ENCODE measurements at regions not wholly inside any gene's neighbourhood (a gene's known extent, or its start where the extent isn't known, plus 50 kb on each side); places are given as distances from the start of the nearest gene placed in this dataset.

DNA sequence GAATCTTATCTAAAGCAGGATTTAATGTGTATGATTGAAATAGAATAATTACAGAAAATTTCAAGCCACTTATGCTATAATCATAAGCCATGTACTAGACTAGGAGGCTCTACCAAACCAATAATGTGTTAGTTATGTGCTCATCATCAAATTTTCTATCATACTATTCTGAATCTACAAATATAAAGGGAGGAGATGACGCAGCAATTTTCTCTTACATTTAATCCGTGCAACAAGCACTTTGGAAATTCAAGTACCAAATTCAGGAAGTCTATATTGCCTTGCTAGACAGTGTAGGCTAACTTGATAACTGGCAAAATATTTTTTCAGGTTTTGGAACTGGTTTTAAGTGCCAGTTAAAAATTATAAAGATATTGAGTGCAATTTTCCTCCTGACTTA is 283.5 kb downstream of the C4orf33 start:
- DNase-seq (ENCODE audit: extremely low read depth in 1 of 11, low read depth in 9 of 11, low spot score in 4 of 11) = no peak

GRCh38 chr4:129384974-129385373 is 289.0 kb downstream of the C4orf33 start:
- DNase-seq (ENCODE audit: extremely low read depth in 1 of 11, low read depth in 9 of 11, low spot score in 4 of 11) = no peak

DNA sequence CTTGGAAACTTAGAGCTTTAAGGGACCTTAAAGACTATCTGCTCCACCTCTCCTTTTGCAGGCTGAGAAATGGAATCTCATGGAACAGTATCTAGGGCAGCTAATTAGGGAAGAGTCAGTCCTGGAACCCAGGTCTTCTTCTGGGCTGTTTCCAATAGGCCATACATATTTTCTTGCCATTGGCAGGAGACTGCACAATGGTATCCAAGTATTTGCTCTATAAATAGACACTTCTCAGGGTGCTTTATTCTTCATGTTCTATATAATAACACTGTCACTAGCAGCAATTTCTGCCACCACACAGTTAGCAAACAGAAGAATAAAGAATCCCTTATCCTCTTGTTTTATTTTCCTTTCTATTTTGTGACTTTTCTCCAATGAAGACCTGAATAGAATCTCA is 291.7 kb downstream of the C4orf33 start:
- no peak for DNase-seq (ENCODE audit: extremely low read depth in 1 of 11, low read depth in 9 of 11, low spot score in 4 of 11)

- DNase-seq (ENCODE audit: extremely low read depth in 1 of 11, low read depth in 9 of 11, low spot score in 4 of 11) = no peak
Measured at GRCh38 chr4:129393976-129394375, 298.0 kb downstream of the C4orf33 start.

DNA sequence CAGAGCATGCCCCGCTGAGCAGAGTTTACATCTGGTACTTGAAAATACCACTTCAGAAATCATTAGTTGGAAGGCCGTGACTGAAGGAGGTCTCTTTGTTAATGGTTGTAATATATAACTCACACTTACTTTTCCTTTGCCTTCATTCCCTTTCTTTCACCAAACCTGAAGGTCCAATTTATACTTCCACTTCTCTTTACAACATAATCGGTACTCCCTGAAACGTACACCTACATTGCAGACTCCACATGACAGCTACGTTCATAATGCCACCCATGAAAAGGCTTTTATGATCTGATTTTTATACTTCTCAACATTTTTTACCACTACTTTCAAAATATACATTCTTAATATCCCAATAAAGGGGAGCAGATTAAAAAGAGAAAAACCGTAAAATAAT is 298.7 kb downstream of the C4orf33 start:
- DNase-seq (ENCODE audit: extremely low read depth in 1 of 11, low read depth in 9 of 11, low spot score in 4 of 11) = no peak

- no peak for DNase-seq (ENCODE audit: extremely low read depth in 1 of 11, low read depth in 9 of 11, low spot score in 4 of 11)
Measured at GRCh38 chr4:129403848-129404247, 307.9 kb downstream of the C4orf33 start.

DNA sequence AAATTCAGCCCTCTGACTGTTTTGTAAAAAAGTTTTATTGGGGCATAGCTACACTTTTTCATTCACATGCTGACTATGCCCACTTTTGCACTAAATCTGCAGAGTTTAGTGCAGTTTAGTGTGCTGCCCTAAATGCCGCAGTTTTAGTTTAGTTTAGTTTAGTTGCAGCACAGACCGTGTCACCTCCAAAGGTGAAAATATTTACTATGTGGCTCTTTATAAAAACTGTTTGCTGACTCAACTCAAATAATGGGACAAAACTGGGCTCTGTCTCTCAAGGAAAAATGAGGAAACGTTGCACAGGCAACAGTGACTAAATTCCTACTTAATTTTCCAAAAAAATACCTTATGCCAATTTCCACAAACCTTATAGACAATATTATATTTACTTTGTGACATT is 314.2 kb downstream of the C4orf33 start:
- DNase-seq (ENCODE audit: extremely low read depth in 1 of 11, low read depth in 9 of 11, low spot score in 4 of 11) = no peak

DNA sequence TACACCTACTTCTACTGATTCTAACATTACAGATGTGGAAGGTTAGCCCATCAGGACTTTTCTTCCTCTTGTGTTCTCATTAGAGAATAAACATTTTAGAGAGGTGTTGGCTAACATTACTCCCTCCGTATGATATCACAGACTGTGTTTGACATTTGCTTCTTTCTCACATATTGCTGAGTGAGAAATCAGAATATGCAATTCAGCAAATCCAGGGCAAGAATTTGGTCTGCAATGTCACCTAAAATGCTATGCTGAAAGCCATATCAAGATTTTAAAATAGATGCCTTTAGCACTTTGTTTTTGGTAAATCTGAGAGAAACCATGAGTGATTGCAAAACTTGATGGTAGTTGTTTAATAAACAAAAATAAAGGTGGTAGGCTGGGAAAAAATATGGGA is 319.1 kb downstream of the C4orf33 start:
- no peak for DNase-seq (ENCODE audit: extremely low read depth in 1 of 11, low read depth in 9 of 11, low spot score in 4 of 11)

- no peak for DNase-seq (ENCODE audit: extremely low read depth in 1 of 11, low read depth in 9 of 11, low spot score in 4 of 11)
Measured at GRCh38 chr4:129420637-129421036, 324.7 kb downstream of the C4orf33 start.

GRCh38 chr4:129422277-129422676 is 326.3 kb downstream of the C4orf33 start:
- no peak for DNase-seq (ENCODE audit: extremely low read depth in 1 of 11, low read depth in 9 of 11, low spot score in 4 of 11)

GRCh38 chr4:129428454-129428853 is 332.5 kb downstream of the C4orf33 start:
- DNase-seq (ENCODE audit: extremely low read depth in 1 of 11, low read depth in 9 of 11, low spot score in 4 of 11) = no peak

GRCh38 chr4:129429581-129430320 is 333.8 kb downstream of the C4orf33 start:
- DNase-seq (ENCODE audit: extremely low read depth in 1 of 11, low read depth in 9 of 11, low spot score in 4 of 11) = no peak

GRCh38 chr4:129437347-129437746 is 341.4 kb downstream of the C4orf33 start:
- DNase-seq (ENCODE audit: extremely low read depth in 1 of 11, low read depth in 9 of 11, low spot score in 4 of 11) = no peak

DNA sequence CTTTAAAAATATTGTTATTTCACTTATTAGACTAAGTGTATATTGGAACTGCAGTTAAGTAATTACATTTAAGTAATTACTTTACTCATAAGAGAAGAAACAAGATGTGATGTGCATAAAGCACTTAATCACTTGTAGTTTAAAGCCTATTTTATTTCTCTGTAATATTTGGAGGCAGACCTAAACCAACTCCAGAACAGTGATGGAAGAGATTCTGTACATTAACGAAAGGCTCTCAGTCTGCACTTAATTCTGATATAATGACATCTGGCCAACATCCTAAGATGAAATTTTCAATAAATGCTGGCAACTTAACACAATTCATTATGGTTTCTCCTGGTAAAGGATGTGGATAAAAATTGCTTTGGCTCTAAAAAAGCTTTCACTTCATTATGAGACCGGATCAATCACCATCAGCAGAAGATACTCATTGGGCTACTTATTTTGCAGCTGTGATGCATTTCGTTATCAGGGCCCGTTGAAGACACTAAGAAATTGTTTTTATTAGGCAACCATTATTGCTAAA is 342.6 kb downstream of the C4orf33 start:
- DNase-seq (ENCODE audit: extremely low read depth in 1 of 11, low read depth in 9 of 11, low spot score in 4 of 11) = no peak

GRCh38 chr4:129446074-129446473 is 350.1 kb downstream of the C4orf33 start:
- no peak for DNase-seq (ENCODE audit: extremely low read depth in 1 of 11, low read depth in 9 of 11, low spot score in 4 of 11)

GRCh38 chr4:129453524-129454200 is 357.7 kb downstream of the C4orf33 start:
- DNase-seq (ENCODE audit: extremely low read depth in 1 of 11, low read depth in 9 of 11, low spot score in 4 of 11) = no peak

GRCh38 chr4:129455482-129455881 is 359.5 kb downstream of the C4orf33 start:
- no peak for DNase-seq (ENCODE audit: extremely low read depth in 1 of 11, low read depth in 9 of 11, low spot score in 4 of 11)

GRCh38 chr4:129468624-129469023 is 372.7 kb downstream of the C4orf33 start:
- no peak for DNase-seq (ENCODE audit: extremely low read depth in 1 of 11, low read depth in 9 of 11, low spot score in 4 of 11)

DNA sequence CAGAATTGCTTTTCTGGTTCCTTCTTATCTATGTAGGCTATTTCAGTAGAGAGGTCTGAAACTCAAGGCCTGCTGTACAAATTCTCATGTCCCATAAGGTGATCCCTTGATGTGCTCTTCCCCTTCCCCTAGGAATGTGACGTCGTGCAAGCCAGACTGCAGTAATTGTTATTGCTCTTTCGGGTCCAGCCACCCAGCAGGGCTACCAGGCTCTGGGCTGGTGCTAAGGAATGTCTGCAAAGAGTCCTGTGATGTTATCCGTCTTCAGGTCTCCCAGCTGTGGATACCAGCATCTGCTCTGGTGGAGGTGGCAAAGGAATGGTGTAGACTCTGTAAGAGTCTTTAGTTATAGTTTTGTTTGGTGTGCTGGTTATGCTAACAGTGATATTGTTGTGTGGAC is 378.7 kb downstream of the C4orf33 start:
- no peak for DNase-seq (ENCODE audit: extremely low read depth in 1 of 11, low read depth in 9 of 11, low spot score in 4 of 11)

DNA sequence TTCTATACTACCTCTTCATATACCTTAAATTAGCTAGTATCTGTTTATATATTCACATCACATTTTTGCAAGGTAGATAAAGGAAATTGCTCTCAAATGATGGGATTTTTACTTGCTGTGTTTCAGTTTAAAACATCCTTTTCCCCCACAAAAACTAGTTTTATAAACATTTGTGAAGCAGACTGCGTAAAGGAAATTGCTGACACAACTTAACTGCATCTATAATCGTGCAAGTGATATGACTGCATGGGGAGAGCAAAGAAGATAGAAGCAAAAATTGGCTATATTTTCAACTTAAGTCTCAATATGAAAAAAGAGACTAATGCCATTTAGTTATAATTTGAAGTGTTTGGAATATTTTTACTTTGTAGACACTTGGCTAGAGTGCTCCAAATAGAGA is 385.2 kb downstream of the C4orf33 start:
- no peak for DNase-seq (ENCODE audit: extremely low read depth in 1 of 11, low read depth in 9 of 11, low spot score in 4 of 11)

DNA sequence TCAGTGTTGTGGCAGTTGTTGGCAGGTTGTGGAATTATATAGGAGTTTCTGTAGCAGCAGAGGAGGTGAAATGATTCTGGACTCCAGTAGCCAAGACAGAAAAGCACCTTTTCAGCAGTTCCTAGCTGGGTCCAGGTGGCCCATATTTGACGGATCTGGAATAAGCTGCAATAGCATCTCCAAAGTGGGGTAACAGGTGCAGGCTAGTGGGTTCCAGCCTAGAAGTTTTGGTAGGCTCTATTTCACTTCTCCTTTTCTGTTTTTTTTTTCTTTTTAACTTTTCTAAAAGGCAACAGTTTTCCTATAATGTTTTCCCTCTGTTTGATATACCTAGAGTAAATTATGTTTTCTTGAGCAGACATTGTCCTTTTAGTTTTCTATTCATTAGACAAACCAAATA is 392.5 kb downstream of the C4orf33 start:
- DNase-seq (ENCODE audit: extremely low read depth in 1 of 11, low read depth in 9 of 11, low spot score in 4 of 11) = no peak

Data from renal cortex interstitium (tissue), 11 donors.